Liver (tissue), 3 donors: ENCODE measurements at regions not wholly inside any gene's neighbourhood (a gene's known extent, or its start where the extent isn't known, plus 50 kb on each side); places are given as distances from the start of the nearest gene placed in this dataset.

Experiments used
- ATF3 ChIP-seq: IDR thresholded peaks from 2 replicates; pipeline ENCODE4 v1.6.1; 2016; ENCODE audit warnings: antibody characterized with exemption
- CTCF ChIP-seq: fragments of 150-350 bp; IDR thresholded peaks from 2 replicates; pipeline ENCODE4 v1.5.1; 2017; ENCODE audit warnings: improper control_type of control experiment, low read depth, low read length; ENCODE audit not compliant: missing input control
- EGR1 ChIP-seq, 2 donors: IDR thresholded peaks; 2 replicates each; pipeline ENCODE4 v1.6.1; 2016 to 2018; ENCODE audit warnings: antibody characterized with exemption in 2 of 2, low read depth in 2 of 2
- GABPA ChIP-seq, 2 donors: IDR thresholded peaks in 1 of 2; conservative IDR thresholded peaks in 1 of 2; 2 replicates each; pipeline ENCODE4 v1.6.1; 2016; ENCODE audit warnings: antibody characterized with exemption in 2 of 2, mild to moderate bottlenecking in 1 of 2, moderate library complexity in 1 of 2
- HNF4G ChIP-seq: IDR thresholded peaks from 2 replicates; pipeline ENCODE4 v1.6.1; 2016; ENCODE audit warnings: antibody characterized with exemption
- RAD21 ChIP-seq, 2 donors: IDR thresholded peaks; 2 replicates each; pipeline ENCODE4 v1.6.1; 2016; ENCODE audit warnings: antibody characterized with exemption in 2 of 2, mild to moderate bottlenecking in 2 of 2
- TAF1 ChIP-seq: conservative IDR thresholded peaks from 2 replicates; pipeline ENCODE4 v1.6.1; 2016; ENCODE audit warnings: antibody characterized with exemption, mild to moderate bottlenecking
- YY1 ChIP-seq: IDR thresholded peaks from 2 replicates; pipeline ENCODE4 v1.6.1; 2016; ENCODE audit warnings: antibody characterized with exemption, mild to moderate bottlenecking
- ZBTB33 ChIP-seq: IDR thresholded peaks from 2 replicates; pipeline ENCODE4 v1.6.1; 2016; ENCODE audit warnings: antibody characterized with exemption
- donor health status: healthy.
- donor health status: healthy.

GRCh38 chr2:162968306-162968705 lies 129.7 kb upstream of the KCNH7 start:
- TF ChIP-seq CTCF (no peak), GABPA (IDR thresholded peaks at IDR 0.05 in 1 of 2, conservative IDR thresholded peaks at IDR 0.05 in 1 of 2) (no peak), EGR1 (IDR thresholded peaks at IDR 0.05; ENCODE audit: low read depth in 2 of 2) (no peak), YY1 (no peak), RAD21 (IDR thresholded peaks at IDR 0.05) (no peak), TAF1 (no peak), HNF4G (no peak), ATF3 (no peak), ZBTB33 (no peak)
